ENCODE measurements at regions not wholly inside any gene's neighbourhood (a gene's known extent, or its start where the extent isn't known, plus 50 kb on each side); places are given as distances from the start of the nearest gene placed in this dataset.

DNA sequence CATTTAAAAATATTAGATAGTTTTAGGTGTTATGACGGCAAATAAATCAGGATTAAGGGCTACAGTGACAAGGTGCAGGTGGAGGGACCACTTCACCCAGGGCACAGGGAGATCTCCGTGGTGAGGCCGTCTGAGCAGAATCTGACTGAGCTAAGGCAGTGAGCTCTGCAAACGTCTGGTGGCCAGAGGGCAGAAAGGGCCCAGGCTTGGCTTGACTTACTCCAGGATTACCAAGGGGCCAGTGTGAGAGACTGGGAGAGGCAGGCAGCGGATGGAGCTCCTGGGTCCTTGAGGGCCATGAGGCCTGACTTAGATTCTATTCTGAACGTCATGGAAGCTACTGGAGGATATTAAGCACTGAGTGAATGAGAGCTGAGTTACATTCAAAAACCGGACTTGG lies 125.9 kb upstream of the B3GAT1 start:
- no peak for DNase-seq

GRCh38 chr11:134537296-134537695 lies 125.3 kb upstream of the B3GAT1 start:
- DNase-seq = no peak

- DNase-seq = no peak
Observed at GRCh38 chr11:134536677-134537076, 124.6 kb upstream of the B3GAT1 start.

DNA sequence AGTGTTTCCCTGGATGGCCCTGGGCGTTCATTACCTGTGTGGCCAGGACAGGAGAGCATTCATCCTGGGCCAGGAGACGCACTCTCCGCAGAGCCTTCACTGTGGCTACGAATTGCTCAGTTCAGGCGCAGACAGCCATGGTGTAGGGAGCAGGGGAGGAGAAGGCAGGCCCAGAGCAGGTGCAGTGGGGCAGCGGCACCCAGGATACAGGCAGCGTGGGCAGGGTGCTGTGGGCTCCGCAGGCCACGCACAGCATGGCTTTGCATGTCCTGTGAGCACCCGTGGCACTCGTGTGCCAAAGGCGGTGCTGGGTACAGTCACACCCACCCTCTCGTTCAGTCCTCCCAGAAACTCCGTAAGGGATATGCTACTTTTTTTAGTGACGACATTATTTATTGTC lies 124.2 kb upstream of the B3GAT1 start:
- no peak for DNase-seq

GRCh38 chr11:134535029-134536025 lies 123.3 kb upstream of the B3GAT1 start:
- no peak for DNase-seq

- no peak for DNase-seq
Observed at GRCh38 chr11:134533511-134533910, 121.5 kb upstream of the B3GAT1 start.

DNA sequence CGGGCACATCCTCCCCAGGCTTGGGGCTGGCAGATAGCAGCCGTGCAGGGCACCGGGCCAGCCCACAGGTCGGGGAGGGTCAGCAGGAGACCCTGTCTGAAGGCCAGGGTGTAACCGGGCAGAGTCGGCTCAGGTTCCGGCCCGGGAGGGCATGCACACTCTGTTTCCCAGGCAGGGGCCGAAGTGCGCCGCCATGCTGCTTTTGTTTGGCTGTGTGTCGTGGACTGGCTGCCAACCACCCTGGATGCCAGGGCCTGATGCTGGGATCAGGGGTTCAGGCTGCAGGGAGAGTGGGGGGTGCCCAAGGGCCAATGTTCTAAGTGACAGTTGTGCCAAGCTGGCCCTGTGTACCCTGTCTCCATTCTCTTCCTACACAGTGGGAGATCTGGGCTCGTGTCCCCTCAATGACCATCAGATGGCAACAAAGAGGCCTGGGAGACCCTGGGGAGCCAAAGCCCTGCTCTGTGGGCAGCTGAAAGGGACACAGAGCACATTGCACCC lies 120.9 kb upstream of the B3GAT1 start:
- DNase-seq = no peak

DNA sequence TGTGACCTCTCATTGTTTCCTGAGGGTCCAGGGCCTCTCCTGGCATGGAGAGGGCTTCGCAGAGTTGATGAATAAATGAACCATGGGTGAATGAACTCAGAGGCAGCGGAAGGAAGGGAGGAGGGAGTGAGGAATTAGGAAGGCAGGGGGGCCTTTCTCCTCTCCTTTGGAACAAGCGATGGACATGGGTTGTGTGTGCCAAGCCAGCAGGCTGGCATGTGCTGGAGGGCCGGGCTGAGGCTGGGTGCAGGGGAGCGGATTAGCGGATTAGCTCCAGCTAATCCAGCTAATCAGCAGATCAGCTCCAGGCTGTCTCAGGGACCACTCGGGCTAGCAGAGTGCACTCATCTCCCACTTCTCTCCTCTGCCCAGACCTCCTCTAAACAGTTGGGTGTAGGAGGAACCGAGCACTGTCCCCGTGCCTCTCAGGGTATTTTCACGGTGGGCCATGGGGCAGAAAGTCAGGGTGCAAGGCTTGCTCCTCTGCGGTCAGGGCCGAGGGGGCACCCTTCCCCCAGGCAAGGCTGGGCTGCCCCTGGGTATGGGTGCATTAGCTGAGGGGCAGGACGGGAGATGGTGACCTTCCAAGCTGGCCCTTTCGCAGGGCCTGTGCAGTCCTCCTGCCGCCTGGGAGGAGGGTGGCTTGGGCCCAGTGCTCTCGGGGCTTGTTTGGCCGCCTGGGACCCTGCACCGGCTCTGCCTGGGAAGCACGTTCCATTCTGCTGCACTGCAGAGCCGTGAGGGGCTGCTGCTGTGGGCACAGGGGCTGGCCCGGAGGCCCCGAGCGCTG lies 120.3 kb upstream of the B3GAT1 start:
- no peak for DNase-seq

GRCh38 chr11:134531327-134532130 lies 119.5 kb upstream of the B3GAT1 start:
- no peak for DNase-seq

DNA sequence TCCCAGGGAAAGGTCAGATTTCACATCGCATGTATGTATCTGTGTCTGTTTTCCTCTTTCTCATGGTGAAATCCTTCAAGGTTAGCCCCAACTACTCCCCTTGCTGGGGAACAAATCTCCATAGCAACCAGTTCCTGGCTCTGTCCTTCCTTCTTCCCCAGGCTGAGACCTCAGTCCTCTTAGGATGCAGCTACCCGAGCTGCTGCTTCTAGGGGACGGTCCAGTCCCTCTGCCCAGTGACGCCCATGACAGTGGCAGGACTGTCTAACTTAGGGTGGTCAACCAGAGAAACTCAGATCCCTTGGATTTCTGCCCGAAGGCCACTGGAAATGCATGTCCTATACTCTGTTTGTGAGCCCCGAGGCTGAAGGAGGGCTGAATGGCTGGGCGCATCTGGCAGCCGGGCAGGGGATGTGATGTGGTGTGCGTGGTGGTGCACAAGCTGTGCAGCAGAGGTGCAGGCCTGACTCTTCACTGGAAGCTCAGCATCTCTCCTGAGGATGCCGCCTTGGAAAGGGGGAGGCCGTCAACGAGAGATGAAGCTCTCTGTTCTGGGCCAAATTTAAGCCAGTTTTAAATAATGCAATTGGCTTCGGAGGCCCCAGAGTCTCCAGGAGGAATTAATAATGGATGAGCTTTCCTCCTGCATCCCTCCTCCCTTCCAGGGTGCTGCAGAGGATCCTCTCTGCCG lies 118.7 kb upstream of the B3GAT1 start:
- no peak for DNase-seq

DNA sequence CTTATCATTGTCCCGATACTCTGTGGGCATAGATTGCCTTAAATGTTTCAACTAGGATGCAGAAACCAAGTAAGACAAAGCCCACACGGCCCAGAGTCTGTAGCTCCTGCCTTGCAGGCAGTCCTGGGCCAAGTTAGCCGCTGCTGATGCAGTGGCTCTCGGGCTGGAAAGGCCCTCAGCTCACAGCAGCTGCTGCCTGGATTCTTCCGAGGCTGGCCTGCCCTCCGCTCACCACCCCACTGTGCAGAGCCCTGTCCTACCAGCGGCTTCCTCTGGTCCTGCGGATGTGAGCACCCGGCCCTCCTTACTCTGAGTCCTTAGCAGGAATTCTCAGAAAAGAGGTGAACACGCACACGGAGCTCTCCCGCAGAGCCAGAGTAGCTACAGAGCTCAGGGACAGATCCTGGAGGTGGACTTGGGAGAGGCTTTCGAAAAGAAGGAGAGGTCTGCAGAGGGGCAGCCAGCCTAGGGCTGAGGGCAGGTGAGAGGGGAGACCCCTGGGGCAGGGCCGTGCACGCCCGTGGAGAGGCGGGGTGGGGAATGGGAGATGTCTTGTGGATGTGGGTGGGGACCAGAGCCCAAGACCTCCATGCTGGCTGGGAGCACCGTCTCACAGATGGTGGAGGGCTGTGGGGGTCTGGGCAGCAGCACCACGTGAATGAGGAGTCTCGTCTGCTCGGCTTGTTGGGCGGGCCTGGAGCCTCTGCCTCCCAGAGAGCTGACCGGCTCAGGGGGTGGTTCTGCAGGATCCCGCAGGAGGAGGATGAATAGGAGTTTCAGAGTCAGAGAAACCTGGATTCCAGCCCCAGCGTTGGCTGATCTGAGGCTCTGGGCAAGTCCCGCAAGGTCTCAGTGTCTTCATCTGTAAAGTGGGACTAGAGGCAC lies 117.4 kb upstream of the B3GAT1 start:
- no peak for DNase-seq

- no peak for DNase-seq
Observed at GRCh38 chr11:134528453-134528852, 116.4 kb upstream of the B3GAT1 start.

- DNase-seq = peak; percentile 5
Observed at GRCh38 chr11:134527382-134528243, 115.6 kb upstream of the B3GAT1 start.

GRCh38 chr11:134524896-134525845 lies 113.1 kb upstream of the B3GAT1 start:
- no peak for DNase-seq

DNA sequence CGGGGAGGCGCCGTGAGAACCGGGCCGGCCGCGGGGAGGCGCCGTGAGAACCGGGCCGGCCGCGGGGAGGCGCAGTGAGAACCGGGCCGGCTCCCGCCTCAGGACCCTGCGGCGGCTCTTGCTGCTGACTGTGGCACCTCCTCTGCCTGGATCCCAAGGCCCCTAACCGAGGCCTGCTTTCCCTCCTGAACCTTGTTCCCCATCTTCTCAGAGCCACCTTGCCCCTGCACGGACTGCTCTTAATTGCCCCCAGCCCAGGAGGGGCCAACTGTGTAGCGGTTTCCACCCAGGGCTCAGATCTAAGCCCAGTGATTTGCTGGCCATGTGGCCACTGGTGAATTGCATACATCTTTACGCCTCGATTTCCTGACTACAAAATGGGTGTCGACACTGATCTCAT lies 112.2 kb upstream of the B3GAT1 start:
- DNase-seq = no peak

GRCh38 chr11:134522782-134523570 lies 110.9 kb upstream of the B3GAT1 start:
- DNase-seq = no peak

- no peak for DNase-seq
Observed at GRCh38 chr11:134521452-134522289, 109.6 kb upstream of the B3GAT1 start.

Measured in activated CD4-positive, alpha-beta T cell treated with anti-CD3 and anti-CD28 coated beads for 1 hour (primary cell).